ENCODE measurements at regions not wholly inside any gene's neighbourhood (a gene's known extent, or its start where the extent isn't known, plus 50 kb on each side); places are given as distances from the start of the nearest gene placed in this dataset.

GRCh38 chr2:12004713-12005112 is 258.3 kb downstream of the LPIN1 start:
- Histone ChIP-seq H3K27ac (no peak overlapping the region), H3K9me3 (no peaks in the 10 kb centered on the region), H3K4me1 (no peaks in the 10 kb centered on the region), H3K36me3 (no peaks in the 10 kb centered on the region), H3K27me3 (no peaks in the 10 kb centered on the region), H3K4me3 (no peak overlapping the region)
- no peak for DNase-seq
- intact Hi-C loops (cut with DNase I; ENCODE audit: low total_unique reads), result no loop called here
- no peak for TF ChIP-seq CTCF (IDR thresholded peaks at IDR 0.05)

GRCh38 chr2:12005886-12006681 is 259.7 kb downstream of the LPIN1 start:
- no peaks in the 10 kb centered on the region for H3K27me3 ChIP-seq
- no peak for TF ChIP-seq CTCF (IDR thresholded peaks at IDR 0.05)
- H3K9me3 ChIP-seq, result no peaks in the 10 kb centered on the region
- intact Hi-C loops (cut with DNase I; ENCODE audit: low total_unique reads), result no loop called here
- H3K4me3 ChIP-seq, result no peak overlapping the region
- H3K27ac ChIP-seq, result no peak overlapping the region
- DNase-seq, result no peak
- no peaks in the 10 kb centered on the region for H3K4me1 ChIP-seq
- H3K36me3 ChIP-seq, result no peaks in the 10 kb centered on the region

GRCh38 chr2:12006850-12007249 is 260.4 kb downstream of the LPIN1 start:
- Histone ChIP-seq H3K9me3 (no peaks in the 10 kb centered on the region), H3K27me3 (no peaks in the 10 kb centered on the region), H3K27ac (no peak overlapping the region), H3K36me3 (no peaks in the 10 kb centered on the region), H3K4me3 (no peak overlapping the region), H3K4me1 (no peaks in the 10 kb centered on the region)
- intact Hi-C loops (cut with DNase I; ENCODE audit: low total_unique reads), result no loop called here
- DNase-seq, result no peak
- no peak for TF ChIP-seq CTCF (IDR thresholded peaks at IDR 0.05)

GRCh38 chr2:12007282-12007681 is 260.9 kb downstream of the LPIN1 start:
- Histone ChIP-seq H3K9me3 (no peaks in the 10 kb centered on the region), H3K27me3 (no peaks in the 10 kb centered on the region), H3K36me3 (no peaks in the 10 kb centered on the region), H3K27ac (no peak overlapping the region), H3K4me1 (no peaks in the 10 kb centered on the region), H3K4me3 (no peak overlapping the region)
- intact Hi-C loops (cut with DNase I; ENCODE audit: low total_unique reads), result no loop called here
- TF ChIP-seq CTCF (IDR thresholded peaks at IDR 0.05), result no peak
- DNase-seq, result no peak

GRCh38 chr2:12008425-12009061 is 262.1 kb downstream of the LPIN1 start:
- Histone ChIP-seq H3K4me3 (no peak overlapping the region), H3K27me3 (no peaks in the 10 kb centered on the region), H3K4me1 (no peaks in the 10 kb centered on the region), H3K9me3 (no peaks in the 10 kb centered on the region), H3K36me3 (no peaks in the 10 kb centered on the region), H3K27ac (no peak overlapping the region)
- no peak for DNase-seq
- intact Hi-C loops (cut with DNase I; ENCODE audit: low total_unique reads), result no loop called here
- no peak for TF ChIP-seq CTCF (IDR thresholded peaks at IDR 0.05)

All from tibial artery (tissue), 4 donors.